Sigmoid colon (tissue), 4 donors: ENCODE measurements at regions not wholly inside any gene's neighbourhood (a gene's known extent, or its start where the extent isn't known, plus 50 kb on each side); places are given as distances from the start of the nearest gene placed in this dataset.

Source experiments
- CTCF ChIP-seq, 4 experiments: fragments of 450-650 bp in 3 of 4; fragments of 200-600 bp in 1 of 4; IDR thresholded peaks; one replicate each; pipeline ENCODE4 v1.5.1; 2016 to 2019; ENCODE audit warnings: antibody characterized with exemption in 4 of 4, mild to moderate bottlenecking in 3 of 4, moderate library complexity in 2 of 4
- EP300 ChIP-seq, 4 donors: sonication (generic); formaldehyde crosslinking; IDR thresholded peaks; one replicate each; pipeline ENCODE4 v1.6.1; 2017; ENCODE audit warnings: antibody characterized with exemption in 4 of 4
- POLR2A ChIP-seq, 2 donors: fragments of 450-650 bp; IDR thresholded peaks; one replicate each; pipeline ENCODE4 v1.6.1; 2016; ENCODE audit warnings: antibody characterized with exemption in 2 of 2, mild to moderate bottlenecking in 2 of 2, moderate library complexity in 2 of 2

- TF ChIP-seq POLR2A (IDR thresholded peaks at IDR 0.05) (no peak), EP300 (IDR thresholded peaks at IDR 0.05) (no peak), CTCF (IDR thresholded peaks at IDR 0.05) (no peak)
Observed at GRCh38 chr18:75132931-75133525, 75.9 kb downstream of the PTGR3 start.
